Progenitor cell of endocrine pancreas (in vitro differentiated cells): ENCODE measurements at regions not wholly inside any gene's neighbourhood (a gene's known extent, or its start where the extent isn't known, plus 50 kb on each side); places are given as distances from the start of the nearest gene placed in this dataset.
"Not testable (repeated sequence)": the region's sequence is repeated elsewhere in the genome, so short reads cannot be mapped to it uniquely, and the experiment has no call there.

Experiments
- DNase-seq: peaks from one replicate; pipeline ENCODE4 v3.0.0; 2021; ENCODE audit warnings: low spot score; ENCODE audit not compliant: unreplicated experiment
- H3K27ac Mint-ChIP-seq: 2 replicates; pipeline ENCODE4 v1.8.0; 2021; ENCODE audit warnings: mild to moderate bottlenecking, moderate library complexity, mixed read lengths
- H3K27me3 Mint-ChIP-seq: 2 replicates; pipeline ENCODE4 v1.8.0; 2021; ENCODE audit warnings: mixed read lengths
- H3K36me3 Mint-ChIP-seq: 2 replicates; pipeline ENCODE4 v1.8.0; 2022; ENCODE audit warnings: mixed read lengths; ENCODE audit not compliant: insufficient read depth
- H3K4me1 Mint-ChIP-seq: 2 replicates; pipeline ENCODE4 v1.8.0; 2021; ENCODE audit warnings: low read depth, mixed read lengths
- H3K4me3 Mint-ChIP-seq: 2 replicates; pipeline ENCODE4 v1.8.0; 2021; ENCODE audit warnings: low read depth, mild to moderate bottlenecking, moderate library complexity, mixed read lengths
- H3K9me3 Mint-ChIP-seq: 2 replicates; pipeline ENCODE4 v1.8.0; 2021; ENCODE audit warnings: low read depth, mixed read lengths
- CTCF ChIP-seq: fragments of 200-600 bp; sonication (generic); IDR thresholded peaks from one replicate; pipeline ENCODE4 v1.5.0; 2021; ENCODE audit warnings: antibody characterized with exemption, mild to moderate bottlenecking; ENCODE audit not compliant: unreplicated experiment

GRCh38 chr3:150124142-150124541 is 153.4 kb upstream of the PFN2 start:
- Mint-ChIP-seq H3K36me3 (no peaks in the 10 kb centered on the region), H3K4me3 (no peak overlapping the region), H3K27me3 (no peaks in the 10 kb centered on the region), H3K9me3 (no peaks in the 10 kb centered on the region), H3K4me1 (no peaks in the 10 kb centered on the region), H3K27ac (no peak overlapping the region)
- DNase-seq: no peak
- TF ChIP-seq CTCF: no peak

- H3K27me3 Mint-ChIP-seq, H3K36me3 Mint-ChIP-seq, DNase-seq, H3K4me3 Mint-ChIP-seq, H3K4me1 Mint-ChIP-seq, H3K9me3 Mint-ChIP-seq, H3K27ac Mint-ChIP-seq: not testable (repeated sequence)
These were observed 152.6 kb upstream of the PFN2 start for GRCh38 chr3:150123249-150123648.

GRCh38 chr3:150118219-150118618 is 147.5 kb upstream of the PFN2 start:
- no peak for DNase-seq
- H3K27ac Mint-ChIP-seq: no peak overlapping the region

DNA sequence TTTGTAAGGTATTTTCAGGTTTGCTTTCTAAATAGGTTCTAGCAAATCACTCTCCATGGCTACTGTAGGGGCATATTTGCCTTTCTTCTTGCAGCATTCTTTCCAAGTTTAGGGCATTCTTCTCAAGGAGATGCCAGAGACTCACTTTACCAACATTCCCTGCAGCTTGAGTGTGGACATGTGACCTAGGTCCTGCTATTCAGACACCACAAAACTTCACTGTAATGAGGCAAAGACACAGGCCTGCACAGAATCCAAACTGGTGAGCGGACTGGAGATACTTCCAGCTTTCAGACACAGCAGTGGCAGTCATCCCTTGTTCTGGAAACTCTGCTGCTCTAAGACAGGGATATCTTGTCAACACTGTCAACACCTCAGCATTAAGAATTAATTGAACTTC is 146.4 kb upstream of the PFN2 start:
- H3K36me3 Mint-ChIP-seq: no peaks in the 10 kb centered on the region

More at GRCh38 chr3:150118219-150118618, 147.5 kb upstream of the PFN2 start:
- Mint-ChIP-seq H3K27me3 (no peaks in the 10 kb centered on the region), H3K9me3 (no peaks in the 10 kb centered on the region), H3K4me1 (no peaks in the 10 kb centered on the region), H3K36me3 (no peaks in the 10 kb centered on the region), H3K4me3 (no peak overlapping the region)
- TF ChIP-seq CTCF: no peak

DNA sequence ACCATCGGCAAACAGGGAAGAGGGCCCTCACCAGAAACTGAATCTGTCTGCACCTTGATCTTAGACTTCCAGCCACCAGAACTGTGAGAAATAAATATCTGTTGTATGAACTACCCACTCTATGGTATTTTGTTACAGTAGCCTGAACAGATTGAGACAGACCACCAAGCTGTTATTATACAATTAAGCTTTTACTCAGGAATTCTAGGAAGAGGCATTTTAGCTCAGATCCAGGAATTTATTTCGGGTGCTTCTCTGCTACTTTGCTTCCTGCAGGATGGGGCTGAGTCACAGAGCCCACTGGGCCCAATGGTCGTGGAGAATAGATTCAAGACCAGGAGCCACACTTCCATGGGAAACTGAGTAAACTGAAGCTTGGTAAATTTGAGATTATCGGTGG is 145.5 kb upstream of the PFN2 start:
- Mint-ChIP-seq H3K27me3 (no peaks in the 10 kb centered on the region), H3K4me1 (no peaks in the 10 kb centered on the region), H3K9me3 (no peaks in the 10 kb centered on the region), H3K4me3 (no peak overlapping the region), H3K36me3 (no peaks in the 10 kb centered on the region), H3K27ac (no peak overlapping the region)
- no peak for TF ChIP-seq CTCF
- DNase-seq: no peak

More for the DNA sequence above, 146.4 kb upstream of the PFN2 start:
- no peaks in the 10 kb centered on the region for H3K27me3 Mint-ChIP-seq
- H3K27ac Mint-ChIP-seq: no peak overlapping the region
- no peak for DNase-seq
- no peak for TF ChIP-seq CTCF
- no peaks in the 10 kb centered on the region for H3K4me1 Mint-ChIP-seq
- H3K4me3 Mint-ChIP-seq: no peak overlapping the region
- no peaks in the 10 kb centered on the region for H3K9me3 Mint-ChIP-seq

DNA sequence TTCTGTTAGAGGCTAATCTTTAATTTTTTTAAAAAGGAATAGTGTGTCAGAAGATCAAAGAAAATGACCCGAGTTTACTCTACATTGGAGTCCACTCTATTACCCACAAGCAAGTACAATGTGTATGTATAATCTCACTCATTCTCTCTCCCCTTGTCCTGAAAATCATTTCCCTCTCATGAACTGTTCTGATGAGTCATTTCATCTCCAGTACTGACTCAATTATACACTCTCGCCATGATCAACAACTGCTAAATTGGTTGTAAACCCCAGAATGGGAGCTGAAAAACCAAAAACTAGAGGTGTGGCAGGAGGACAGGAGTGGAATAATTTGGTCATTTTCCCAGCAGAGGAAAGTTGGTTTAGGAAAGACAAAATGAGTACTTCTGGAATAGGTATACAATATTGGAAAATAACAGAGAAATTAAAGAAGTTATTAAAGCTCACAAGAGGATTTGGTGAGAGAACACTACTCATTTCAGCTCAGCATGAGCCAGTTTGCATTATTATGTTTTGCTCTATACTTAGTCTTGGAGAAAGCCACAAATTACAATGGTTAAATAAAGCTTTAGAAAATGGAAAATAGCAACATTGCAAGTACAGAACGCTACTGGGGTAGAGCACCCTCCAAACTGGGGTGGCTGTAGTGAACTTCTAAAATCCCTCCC is 144.3 kb upstream of the PFN2 start:
- no peaks in the 10 kb centered on the region for H3K9me3 Mint-ChIP-seq
- no peak overlapping the region for H3K27ac Mint-ChIP-seq
- no peak for DNase-seq
- H3K4me1 Mint-ChIP-seq: no peaks in the 10 kb centered on the region
- TF ChIP-seq CTCF: no peak
- H3K36me3 Mint-ChIP-seq: no peaks in the 10 kb centered on the region
- no peak overlapping the region for H3K4me3 Mint-ChIP-seq
- H3K27me3 Mint-ChIP-seq: no peaks in the 10 kb centered on the region
